Cardiac muscle cell (in vitro differentiated cells and primary cell): ENCODE measurements at regions not wholly inside any gene's neighbourhood (a gene's known extent, or its start where the extent isn't known, plus 50 kb on each side); places are given as distances from the start of the nearest gene placed in this dataset.

Experiments
- DNase-seq, 2 donors: peaks; one replicate each; pipeline versions ENCODE4 v3.0.0 to v3.0.0-alpha.2; 2010 to 2017; ENCODE audit warnings: low read depth in 1 of 2, low spot score in 1 of 2
- H3K27ac ChIP-seq: fragments of 200-600 bp; sonication (generic); 2 replicates; pipeline ENCODE4 v1.5.1; 2016
- H3K27me3 ChIP-seq: fragments of 200-600 bp; sonication (generic); 2 replicates; pipeline ENCODE4 v1.6.0; 2016; ENCODE audit warnings: control low read depth
- H3K36me3 ChIP-seq: fragments of 200-600 bp; sonication (generic); 2 replicates; pipeline ENCODE4 v1.5.1; 2016; ENCODE audit warnings: control low read depth
- H3K4me1 ChIP-seq: fragments of 200-600 bp; sonication (generic); 2 replicates; pipeline ENCODE4 v1.8.1; 2017; ENCODE audit warnings: low read depth, mild to moderate bottlenecking, mixed run types
- H3K4me3 ChIP-seq: fragments of 200-600 bp; sonication (generic); 2 replicates; pipeline ENCODE4 v1.5.1; 2016; ENCODE audit warnings: mild to moderate bottlenecking
- H3K9me3 ChIP-seq: fragments of 200-600 bp; sonication (generic); 2 replicates; pipeline ENCODE4 v1.5.1; 2017; ENCODE audit warnings: low read depth, mild to moderate bottlenecking, control low read depth
- CTCF ChIP-seq: IDR thresholded peaks from 2 replicates; pipeline ENCODE4 v1.5.1; 2012; ENCODE audit warnings: low read depth, mild to moderate bottlenecking, low read length

- no peak for TF ChIP-seq CTCF
- H3K4me1 ChIP-seq = peaks cover 29% of the 10 kb centered on the region
- H3K36me3 ChIP-seq = no peaks in the 10 kb centered on the region
- H3K9me3 ChIP-seq = peaks cover 4% of the 10 kb centered on the region
- H3K27ac ChIP-seq = peak overlapping the region; percentile 36
- H3K27me3 ChIP-seq = no peaks in the 10 kb centered on the region
- peak in 1 of 2 donors; percentile 24 for DNase-seq
- no peak overlapping the region for H3K4me3 ChIP-seq
These were observed 853.5 kb upstream of the TMPRSS15 start for GRCh38 chr21:19256934-19257660.

GRCh38 chr21:19261731-19262376, 858.3 kb upstream of the TMPRSS15 start:
- H3K27me3 ChIP-seq = no peaks in the 10 kb centered on the region
- no peak overlapping the region for H3K27ac ChIP-seq

GRCh38 chr21:19266636-19267035, 863.1 kb upstream of the TMPRSS15 start:
- no peaks in the 10 kb centered on the region for H3K36me3 ChIP-seq
- DNase-seq = no peak
- H3K4me1 ChIP-seq = no peaks in the 10 kb centered on the region
- H3K27me3 ChIP-seq = no peaks in the 10 kb centered on the region
- no peak overlapping the region for H3K4me3 ChIP-seq
- no peak overlapping the region for H3K27ac ChIP-seq
- TF ChIP-seq CTCF = no peak
- no peaks in the 10 kb centered on the region for H3K9me3 ChIP-seq

More at GRCh38 chr21:19261731-19262376, 858.3 kb upstream of the TMPRSS15 start:
- TF ChIP-seq CTCF = no peak
- peaks cover 13% of the 10 kb centered on the region for H3K4me1 ChIP-seq
- H3K4me3 ChIP-seq = no peak overlapping the region
- no peak for DNase-seq
- no peaks in the 10 kb centered on the region for H3K9me3 ChIP-seq
- no peaks in the 10 kb centered on the region for H3K36me3 ChIP-seq

- Histone ChIP-seq H3K9me3 (no peaks in the 10 kb centered on the region), H3K27ac (no peak overlapping the region), H3K4me3 (no peak overlapping the region), H3K36me3 (no peaks in the 10 kb centered on the region), H3K27me3 (no peaks in the 10 kb centered on the region), H3K4me1 (no peaks in the 10 kb centered on the region)
- TF ChIP-seq CTCF = no peak
- no peak for DNase-seq
These were observed 865.1 kb upstream of the TMPRSS15 start for GRCh38 chr21:19268686-19269085.

- H3K36me3 ChIP-seq = no peaks in the 10 kb centered on the region
- no peak for DNase-seq
- no peaks in the 10 kb centered on the region for H3K9me3 ChIP-seq
- no peaks in the 10 kb centered on the region for H3K4me1 ChIP-seq
- no peak overlapping the region for H3K4me3 ChIP-seq
- no peak overlapping the region for H3K27ac ChIP-seq
- TF ChIP-seq CTCF = no peak
- no peaks in the 10 kb centered on the region for H3K27me3 ChIP-seq
These were observed 871.5 kb upstream of the TMPRSS15 start for GRCh38 chr21:19275065-19275464.
